HEK293 (cell line): ENCODE measurements at regions not wholly inside any gene's neighbourhood (a gene's known extent, or its start where the extent isn't known, plus 50 kb on each side); places are given as distances from the start of the nearest gene placed in this dataset.

Experiments used
- CTCF ChIA-PET: fragments of 350-600 bp; formaldehyde crosslinking; extraction: SDS; loops from one replicate; lab custom pipeline; 2021; ENCODE audit warnings: antibody characterized with exemption; lab: Yijun Ruan, JAX
- POLR2A ChIA-PET: fragments of 300-600 bp; formaldehyde crosslinking; extraction: SDS; loops from one replicate; lab custom pipeline; 2020; ENCODE audit warnings: antibody characterized with exemption, inconsistent platforms; lab: Yijun Ruan, JAX
- H3K27ac ChIP-seq: fragments of 200-500 bp; sonication (Bioruptor generic); 2 replicates; pipeline ENCODE4 v1.5.1; 2014; ENCODE audit warnings: low read depth, low read length, control low read depth, inconsistent platforms; ENCODE audit errors: extremely low read depth
- H3K36me3 ChIP-seq, 2 experiments: fragments of 200-500 bp in 1 of 2; sonication (Bioruptor generic) in 1 of 2; 1 replicate in 1 of 2; 2 replicates in 1 of 2; pipeline ENCODE4 v1.5.1; 2014 to 2017; ENCODE audit warnings: inconsistent platforms in 2 of 2, low read length in 2 of 2; ENCODE audit not compliant: control insufficient read depth in 2 of 2, insufficient read depth in 1 of 2
- H3K4me1 ChIP-seq: fragments of 200-500 bp; sonication (Bioruptor generic); 2 replicates; pipeline ENCODE4 v1.5.1; 2014; ENCODE audit warnings: mild to moderate bottlenecking, low read length, inconsistent platforms; ENCODE audit not compliant: control insufficient read depth, insufficient read depth
- H3K4me3 ChIP-seq: 2 replicates; pipeline ENCODE4 v1.5.1; 2011; ENCODE audit warnings: low read depth, mild to moderate bottlenecking, control low read depth, low read length, moderate library complexity
- H3K9me3 ChIP-seq: fragments of 200-500 bp; sonication (Bioruptor generic); 2 replicates; pipeline ENCODE4 v1.5.1; 2014; ENCODE audit warnings: low read depth, low read length, inconsistent platforms; ENCODE audit not compliant: control insufficient read depth, insufficient read depth
- GFI1B ChIP-seq: fragments of 450-650 bp; formaldehyde crosslinking; IDR thresholded peaks from 2 replicates; pipeline ENCODE4 v1.5.1; 2016; ENCODE audit warnings: missing biosample characterization, missing genetic modification characterization
- MEIS1 ChIP-seq: sonication (generic); formaldehyde crosslinking; IDR thresholded peaks from 2 replicates; pipeline ENCODE4 v1.8.1; 2022; ENCODE audit warnings: missing genetic modification reagents, mild to moderate bottlenecking, borderline replicate concordance
- PBX3 ChIP-seq: sonication (generic); formaldehyde crosslinking; IDR thresholded peaks from 2 replicates; pipeline ENCODE4 v1.8.1; 2022; ENCODE audit warnings: mild to moderate bottlenecking, moderate library complexity, missing genetic modification reagents
- WT1 ChIP-seq: fragments of 450-650 bp; formaldehyde crosslinking; IDR thresholded peaks from 2 replicates; pipeline ENCODE4 v1.5.1; 2016; ENCODE audit warnings: missing biosample characterization, missing genetic modification characterization
- ZBTB8A ChIP-seq: fragments of 450-650 bp; formaldehyde crosslinking; IDR thresholded peaks from 2 replicates; pipeline ENCODE4 v1.5.1; 2016; ENCODE audit warnings: missing biosample characterization, missing genetic modification characterization
- ZNF140 ChIP-seq: fragments of 450-650 bp; formaldehyde crosslinking; IDR thresholded peaks from 2 replicates; pipeline ENCODE4 v1.5.1; 2016; ENCODE audit warnings: missing biosample characterization, missing genetic modification characterization
- ZNF155 ChIP-seq: fragments of 450-650 bp; formaldehyde crosslinking; IDR thresholded peaks from 2 replicates; pipeline ENCODE4 v1.5.1; 2016; ENCODE audit warnings: missing biosample characterization, missing genetic modification characterization
- ZNF157 ChIP-seq: fragments of 450-650 bp; formaldehyde crosslinking; IDR thresholded peaks from 2 replicates; pipeline ENCODE4 v1.5.1; 2016; ENCODE audit warnings: missing biosample characterization, missing genetic modification characterization
- ZNF214 ChIP-seq: fragments of 450-650 bp; formaldehyde crosslinking; IDR thresholded peaks from 2 replicates; pipeline ENCODE4 v1.5.1; 2017; ENCODE audit warnings: missing biosample characterization, mild to moderate bottlenecking, missing genetic modification characterization, borderline replicate concordance
- ZNF266 ChIP-seq: fragments of 450-650 bp; formaldehyde crosslinking; IDR thresholded peaks from 2 replicates; pipeline ENCODE4 v1.5.1; 2016; ENCODE audit warnings: missing biosample characterization, missing genetic modification characterization, low read depth
- ZNF302 ChIP-seq: fragments of 450-650 bp; formaldehyde crosslinking; IDR thresholded peaks from 2 replicates; pipeline ENCODE4 v1.5.1; 2016; ENCODE audit warnings: missing biosample characterization, missing genetic modification characterization, low read depth
- ZNF404 ChIP-seq: fragments of 450-650 bp; formaldehyde crosslinking; IDR thresholded peaks from 2 replicates; pipeline ENCODE4 v1.5.1; 2017; ENCODE audit warnings: missing biosample characterization, missing genetic modification characterization
- ZNF473 ChIP-seq: fragments of 450-650 bp; formaldehyde crosslinking; IDR thresholded peaks from 2 replicates; pipeline ENCODE4 v1.5.1; 2017; ENCODE audit warnings: missing biosample characterization, missing genetic modification characterization
- ZNF488 ChIP-seq: fragments of 450-650 bp; formaldehyde crosslinking; IDR thresholded peaks from 2 replicates; pipeline ENCODE4 v1.5.1; 2016; ENCODE audit warnings: missing biosample characterization, missing genetic modification characterization
- ZNF747 ChIP-seq: fragments of 450-650 bp; formaldehyde crosslinking; IDR thresholded peaks from 2 replicates; pipeline ENCODE4 v1.5.1; 2016; ENCODE audit warnings: missing biosample characterization, missing genetic modification characterization
- ZNF785 ChIP-seq: fragments of 450-650 bp; formaldehyde crosslinking; IDR thresholded peaks from 2 replicates; pipeline ENCODE4 v1.5.1; 2016; ENCODE audit warnings: missing biosample characterization, missing genetic modification characterization
- ZSCAN23 ChIP-seq: fragments of 450-650 bp; formaldehyde crosslinking; IDR thresholded peaks from 2 replicates; pipeline ENCODE4 v1.5.1; 2016; ENCODE audit warnings: missing biosample characterization, missing genetic modification characterization
- TF ChIP-seq, protein P1 (sequence below): fragments of 450-650 bp; formaldehyde crosslinking; IDR thresholded peaks from 2 replicates; pipeline ENCODE4 v1.5.1; 2016; ENCODE audit warnings: missing biosample characterization, missing genetic modification characterization
- TF ChIP-seq, protein P2 (sequence below): fragments of 450-650 bp; formaldehyde crosslinking; IDR thresholded peaks from 2 replicates; pipeline ENCODE4 v1.5.1; 2016; ENCODE audit warnings: missing biosample characterization, missing genetic modification characterization
- TF ChIP-seq, protein P3 (sequence below): fragments of 450-650 bp; formaldehyde crosslinking; IDR thresholded peaks from 2 replicates; pipeline ENCODE4 v1.5.1; 2017; ENCODE audit warnings: missing biosample characterization, missing genetic modification characterization
- TF ChIP-seq, protein P4 (sequence below): fragments of 450-650 bp; formaldehyde crosslinking; optimal IDR thresholded peaks from 2 replicates; pipeline ENCODE3; 2016; ENCODE audit warnings: missing biosample characterization, mild to moderate bottlenecking, missing genetic modification characterization

DNA sequence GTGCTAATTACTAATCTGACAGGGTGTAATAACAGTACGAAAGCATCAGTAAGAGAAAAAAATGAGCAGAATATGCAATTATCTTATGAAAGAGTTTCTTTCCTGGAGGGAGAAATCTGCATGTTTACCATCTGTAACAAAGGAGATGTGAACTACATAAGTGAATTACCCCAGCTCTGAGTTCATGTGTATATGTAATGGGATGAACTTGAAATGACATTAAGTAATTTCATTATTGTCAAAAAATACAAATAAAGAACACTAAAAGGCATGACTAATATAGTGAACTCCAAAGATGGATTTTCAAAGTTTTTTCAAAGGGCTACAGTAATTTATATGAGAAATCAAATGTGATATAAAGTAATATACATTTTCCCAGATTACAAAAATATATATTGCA, 944.0 kb downstream of the MAT2B start:
- H3K4me1 ChIP-seq, result no peaks in the 10 kb centered on the region
- no peaks in the 10 kb centered on the region for H3K9me3 ChIP-seq
- no peaks in the 10 kb centered on the region for H3K36me3 ChIP-seq
- no peak for TF ChIP-seq MEIS1 (CRISPR knock-in tag)
- no peak overlapping the region for H3K4me3 ChIP-seq
- CTCF ChIA-PET, result interaction anchor here (0.7 kb wide), 1 partner anchor 15 kb away, joined by 5 read pairs; no protein-coding TSS in a partner anchor
- POLR2A ChIA-PET, result no interaction called here
- no peak overlapping the region for H3K27ac ChIP-seq

- H3K36me3 ChIP-seq, result no peaks in the 10 kb centered on the region
- no peak for TF ChIP-seq GFI1B (tag by site-specific recombination)
- TF ChIP-seq ZNF488, result no peak
- no peak for TF ChIP-seq ZNF473
- TF ChIP-seq ZNF266 (tag by site-specific recombination), result no peak
- TF ChIP-seq, protein P1, sequence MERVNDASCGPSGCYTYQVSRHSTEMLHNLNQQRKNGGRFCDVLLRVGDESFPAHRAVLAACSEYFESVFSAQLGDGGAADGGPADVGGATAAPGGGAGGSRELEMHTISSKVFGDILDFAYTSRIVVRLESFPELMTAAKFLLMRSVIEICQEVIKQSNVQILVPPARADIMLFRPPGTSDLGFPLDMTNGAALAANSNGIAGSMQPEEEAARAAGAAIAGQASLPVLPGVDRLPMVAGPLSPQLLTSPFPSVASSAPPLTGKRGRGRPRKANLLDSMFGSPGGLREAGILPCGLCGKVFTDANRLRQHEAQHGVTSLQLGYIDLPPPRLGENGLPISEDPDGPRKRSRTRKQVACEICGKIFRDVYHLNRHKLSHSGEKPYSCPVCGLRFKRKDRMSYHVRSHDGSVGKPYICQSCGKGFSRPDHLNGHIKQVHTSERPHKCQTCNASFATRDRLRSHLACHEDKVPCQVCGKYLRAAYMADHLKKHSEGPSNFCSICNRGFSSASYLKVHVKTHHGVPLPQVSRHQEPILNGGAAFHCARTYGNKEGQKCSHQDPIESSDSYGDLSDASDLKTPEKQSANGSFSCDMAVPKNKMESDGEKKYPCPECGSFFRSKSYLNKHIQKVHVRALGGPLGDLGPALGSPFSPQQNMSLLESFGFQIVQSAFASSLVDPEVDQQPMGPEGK (tag by site-specific recombination), result no peak
- no peak for TF ChIP-seq ZNF404 (tag by site-specific recombination)
- no peak for TF ChIP-seq ZBTB8A
- H3K9me3 ChIP-seq, result no peaks in the 10 kb centered on the region
- no peak overlapping the region for H3K27ac ChIP-seq
- no peaks in the 10 kb centered on the region for H3K4me1 ChIP-seq
- ChIA-PET CTCF (no interaction called here), POLR2A (no interaction called here)
- no peak overlapping the region for H3K4me3 ChIP-seq
Measured at GRCh38 chr5:164466033-164466432, 960.6 kb downstream of the MAT2B start.

DNA sequence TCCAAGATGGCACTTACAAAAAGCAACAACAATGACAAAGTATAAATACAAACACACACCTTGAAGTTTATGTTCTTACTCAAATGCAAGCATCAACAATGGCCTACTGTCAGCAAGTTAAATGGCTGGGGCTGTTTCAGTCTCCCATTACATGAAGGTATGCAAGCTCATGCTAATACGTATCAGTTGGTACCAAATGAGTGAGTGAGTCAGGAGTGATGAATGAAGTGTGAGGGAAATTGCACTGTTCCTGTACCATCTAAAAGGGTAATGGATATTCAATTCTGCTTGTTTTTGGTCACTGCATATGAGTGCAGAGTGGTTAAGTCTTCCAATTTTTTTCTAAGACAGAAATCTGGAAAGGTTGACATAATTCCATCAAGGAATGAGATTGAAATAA, 964.9 kb downstream of the MAT2B start:
- no peak for TF ChIP-seq ZSCAN23 (tag by site-specific recombination)
- TF ChIP-seq ZNF157 (tag by site-specific recombination), result no peak
- ChIA-PET CTCF (interaction anchor here (0.8 to 1.0 kb wide), 2 partner anchors 457 to 901 kb away, joined by 3 to 4 read pairs; no protein-coding TSS in a partner anchor), POLR2A (no interaction called here)
- Histone ChIP-seq H3K4me1 (no peaks in the 10 kb centered on the region), H3K9me3 (no peaks in the 10 kb centered on the region), H3K36me3 (no peaks in the 10 kb centered on the region), H3K4me3 (no peak overlapping the region), H3K27ac (no peak overlapping the region)

DNA sequence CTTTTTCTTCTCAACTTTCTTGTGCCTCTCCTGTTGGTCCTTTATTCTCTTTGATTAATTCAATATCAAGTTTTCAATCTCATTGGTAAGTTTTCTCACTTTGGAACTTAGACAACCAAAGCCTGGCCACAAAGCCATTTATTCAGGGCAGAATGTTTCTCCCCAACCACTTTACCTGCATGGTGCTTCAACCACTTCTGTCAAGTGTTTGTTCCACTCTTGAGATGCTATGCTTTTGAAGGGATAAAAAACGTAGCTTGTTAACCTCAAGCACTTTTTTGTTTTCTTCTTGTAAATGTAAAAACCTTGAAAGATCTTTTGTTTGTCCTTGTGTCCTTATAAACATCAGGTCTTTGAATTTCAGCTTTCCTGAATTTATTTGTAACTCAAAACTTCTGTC, 966.7 kb downstream of the MAT2B start:
- Histone ChIP-seq H3K36me3 (no peaks in the 10 kb centered on the region), H3K27ac (no peak overlapping the region), H3K4me1 (no peaks in the 10 kb centered on the region), H3K4me3 (no peak overlapping the region), H3K9me3 (no peaks in the 10 kb centered on the region)
- ChIA-PET CTCF (interaction anchor here (0.9 kb wide), 1 partner anchor 777 kb away, joined by 5 read pairs; no protein-coding TSS in a partner anchor), POLR2A (no interaction called here)
- no peak for TF ChIP-seq WT1 (tag by site-specific recombination)
- no peak for TF ChIP-seq ZNF155 (tag by site-specific recombination)
- no peak for TF ChIP-seq MEIS1 (CRISPR knock-in tag)
- TF ChIP-seq ZNF140 (tag by site-specific recombination), result no peak
- no peak for TF ChIP-seq PBX3
- no peak for TF ChIP-seq ZNF302 (tag by site-specific recombination)
- no peak for TF ChIP-seq ZNF785 (tag by site-specific recombination)
- TF ChIP-seq, protein P2, sequence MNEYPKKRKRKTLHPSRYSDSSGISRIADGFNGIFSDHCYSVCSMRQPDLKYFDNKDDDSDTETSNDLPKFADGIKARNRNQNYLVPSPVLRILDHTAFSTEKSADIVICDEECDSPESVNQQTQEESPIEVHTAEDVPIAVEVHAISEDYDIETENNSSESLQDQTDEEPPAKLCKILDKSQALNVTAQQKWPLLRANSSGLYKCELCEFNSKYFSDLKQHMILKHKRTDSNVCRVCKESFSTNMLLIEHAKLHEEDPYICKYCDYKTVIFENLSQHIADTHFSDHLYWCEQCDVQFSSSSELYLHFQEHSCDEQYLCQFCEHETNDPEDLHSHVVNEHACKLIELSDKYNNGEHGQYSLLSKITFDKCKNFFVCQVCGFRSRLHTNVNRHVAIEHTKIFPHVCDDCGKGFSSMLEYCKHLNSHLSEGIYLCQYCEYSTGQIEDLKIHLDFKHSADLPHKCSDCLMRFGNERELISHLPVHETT (tag by site-specific recombination), result no peak
- TF ChIP-seq ZNF747 (tag by site-specific recombination), result no peak
- TF ChIP-seq, protein P3, sequence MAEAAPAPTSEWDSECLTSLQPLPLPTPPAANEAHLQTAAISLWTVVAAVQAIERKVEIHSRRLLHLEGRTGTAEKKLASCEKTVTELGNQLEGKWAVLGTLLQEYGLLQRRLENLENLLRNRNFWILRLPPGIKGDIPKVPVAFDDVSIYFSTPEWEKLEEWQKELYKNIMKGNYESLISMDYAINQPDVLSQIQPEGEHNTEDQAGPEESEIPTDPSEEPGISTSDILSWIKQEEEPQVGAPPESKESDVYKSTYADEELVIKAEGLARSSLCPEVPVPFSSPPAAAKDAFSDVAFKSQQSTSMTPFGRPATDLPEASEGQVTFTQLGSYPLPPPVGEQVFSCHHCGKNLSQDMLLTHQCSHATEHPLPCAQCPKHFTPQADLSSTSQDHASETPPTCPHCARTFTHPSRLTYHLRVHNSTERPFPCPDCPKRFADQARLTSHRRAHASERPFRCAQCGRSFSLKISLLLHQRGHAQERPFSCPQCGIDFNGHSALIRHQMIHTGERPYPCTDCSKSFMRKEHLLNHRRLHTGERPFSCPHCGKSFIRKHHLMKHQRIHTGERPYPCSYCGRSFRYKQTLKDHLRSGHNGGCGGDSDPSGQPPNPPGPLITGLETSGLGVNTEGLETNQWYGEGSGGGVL (tag by site-specific recombination), result no peak
- TF ChIP-seq, protein P4, sequence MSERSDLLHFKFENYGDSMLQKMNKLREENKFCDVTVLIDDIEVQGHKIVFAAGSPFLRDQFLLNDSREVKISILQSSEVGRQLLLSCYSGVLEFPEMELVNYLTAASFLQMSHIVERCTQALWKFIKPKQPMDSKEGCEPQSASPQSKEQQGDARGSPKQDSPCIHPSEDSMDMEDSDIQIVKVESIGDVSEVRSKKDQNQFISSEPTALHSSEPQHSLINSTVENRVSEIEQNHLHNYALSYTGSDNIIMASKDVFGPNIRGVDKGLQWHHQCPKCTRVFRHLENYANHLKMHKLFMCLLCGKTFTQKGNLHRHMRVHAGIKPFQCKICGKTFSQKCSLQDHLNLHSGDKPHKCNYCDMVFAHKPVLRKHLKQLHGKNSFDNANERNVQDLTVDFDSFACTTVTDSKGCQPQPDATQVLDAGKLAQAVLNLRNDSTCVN, result no peak
- no peak for TF ChIP-seq ZNF214 (tag by site-specific recombination)
